Smooth muscle cell (in vitro differentiated cells): ENCODE measurements at regions not wholly inside any gene's neighbourhood (a gene's known extent, or its start where the extent isn't known, plus 50 kb on each side); places are given as distances from the start of the nearest gene placed in this dataset.

Source experiments
- DNase-seq: peaks from one replicate; lab custom pipeline; 2025; ENCODE audit not compliant: unreplicated experiment; lab: John Stamatoyannopoulos, UW
- H2AFZ ChIP-seq: fragments of 200-600 bp; sonication (generic); 2 replicates; pipeline ENCODE4 v1.6.0; 2016; ENCODE audit warnings: antibody characterized with exemption, low read depth, mild to moderate bottlenecking
- H3F3A ChIP-seq: fragments of 200-600 bp; sonication (generic); 2 replicates; pipeline ENCODE4 v1.6.0; 2017; ENCODE audit warnings: antibody characterized with exemption, low read depth
- H3K27ac ChIP-seq: fragments of 200-600 bp; sonication (generic); 2 replicates; pipeline ENCODE4 v1.5.1; 2016; ENCODE audit warnings: low read depth, mild to moderate bottlenecking
- H3K27me3 ChIP-seq: fragments of 200-600 bp; sonication (generic); 2 replicates; pipeline ENCODE4 v1.6.1; 2016; ENCODE audit warnings: low read depth, mild to moderate bottlenecking
- H3K36me3 ChIP-seq: fragments of 200-600 bp; sonication (generic); 2 replicates; pipeline ENCODE4 v1.5.1; 2016; ENCODE audit warnings: low read depth
- H3K4me1 ChIP-seq: fragments of 200-600 bp; sonication (generic); 2 replicates; pipeline ENCODE4 v1.5.1; 2016; ENCODE audit warnings: low read depth
- H3K4me2 ChIP-seq: fragments of 200-600 bp; sonication (generic); 2 replicates; pipeline ENCODE4 v1.6.0; 2016; ENCODE audit warnings: mild to moderate bottlenecking
- H3K4me3 ChIP-seq: fragments of 200-600 bp; sonication (generic); 2 replicates; pipeline ENCODE4 v1.5.1; 2016; ENCODE audit warnings: mild to moderate bottlenecking
- H3K79me2 ChIP-seq: fragments of 200-600 bp; sonication (generic); 2 replicates; pipeline ENCODE4 v1.6.0; 2016; ENCODE audit warnings: low read depth, mild to moderate bottlenecking
- H3K9ac ChIP-seq: fragments of 200-600 bp; sonication (generic); 2 replicates; pipeline ENCODE4 v1.6.0; 2016; ENCODE audit warnings: low read depth
- H3K9me3 ChIP-seq: fragments of 200-600 bp; sonication (generic); replicated peaks from 2 replicates; pipeline ENCODE4 v1.5.1; 2016; ENCODE audit warnings: low read depth
- H4K20me1 ChIP-seq: fragments of 200-600 bp; sonication (generic); 2 replicates; pipeline ENCODE4 v1.6.0; 2016; ENCODE audit warnings: low read depth
- WGBS: methylation state at CpG from one replicate; pipeline ENCODE4 v1.1.7; 2016; ENCODE audit warnings: low lambda C conversion rate; 5-methylcytosine and 5-hydroxymethylcytosine counted together
- TF ChIP-seq, protein P1 (sequence below): fragments of 200-600 bp; sonication (generic); IDR thresholded peaks from 2 replicates; pipeline ENCODE4 v1.5.1; 2017; ENCODE audit warnings: borderline replicate concordance, mild to moderate bottlenecking, antibody characterized with exemption; ENCODE audit not compliant: insufficient read depth, poor library complexity, severe bottlenecking

DNA sequence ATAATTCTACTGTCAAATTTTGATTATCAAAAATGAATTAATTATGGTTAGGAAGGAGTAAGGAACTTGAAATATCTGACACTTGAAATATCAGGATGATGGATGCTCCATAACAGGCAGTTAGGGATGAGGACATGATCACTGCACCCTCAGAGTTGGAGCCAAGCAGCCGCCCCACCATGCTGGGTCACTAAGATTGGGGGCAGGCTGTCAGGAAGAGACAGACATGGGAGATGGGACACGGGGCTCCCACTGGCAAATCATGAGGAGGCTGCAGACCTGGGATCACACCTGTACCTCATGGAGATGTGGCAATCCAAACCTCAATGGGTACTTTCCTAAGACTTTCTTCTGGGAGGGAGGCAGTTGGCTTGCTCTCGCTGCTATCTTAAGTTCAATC is 982.0 kb upstream of the ZEB2 start:
- DNase-seq = no peak
- Histone ChIP-seq H3K9me3 (no peaks in the 10 kb centered on the region), H3K27ac (no peak overlapping the region), H3F3A (peaks cover 7% of the 10 kb centered on the region), H3K9ac (no peak overlapping the region), H3K4me3 (no peak overlapping the region), H3K4me2 (no peak overlapping the region), H4K20me1 (no peaks in the 10 kb centered on the region), H3K27me3 (no peaks in the 10 kb centered on the region), H2AFZ (no peak overlapping the region), H3K36me3 (no peaks in the 10 kb centered on the region), H3K4me1 (peaks cover 12% of the 10 kb centered on the region), H3K79me2 (no peaks in the 10 kb centered on the region)
- 95% methylated on average over 3 of the region's 3 CpGs for WGBS
- TF ChIP-seq, protein P1, sequence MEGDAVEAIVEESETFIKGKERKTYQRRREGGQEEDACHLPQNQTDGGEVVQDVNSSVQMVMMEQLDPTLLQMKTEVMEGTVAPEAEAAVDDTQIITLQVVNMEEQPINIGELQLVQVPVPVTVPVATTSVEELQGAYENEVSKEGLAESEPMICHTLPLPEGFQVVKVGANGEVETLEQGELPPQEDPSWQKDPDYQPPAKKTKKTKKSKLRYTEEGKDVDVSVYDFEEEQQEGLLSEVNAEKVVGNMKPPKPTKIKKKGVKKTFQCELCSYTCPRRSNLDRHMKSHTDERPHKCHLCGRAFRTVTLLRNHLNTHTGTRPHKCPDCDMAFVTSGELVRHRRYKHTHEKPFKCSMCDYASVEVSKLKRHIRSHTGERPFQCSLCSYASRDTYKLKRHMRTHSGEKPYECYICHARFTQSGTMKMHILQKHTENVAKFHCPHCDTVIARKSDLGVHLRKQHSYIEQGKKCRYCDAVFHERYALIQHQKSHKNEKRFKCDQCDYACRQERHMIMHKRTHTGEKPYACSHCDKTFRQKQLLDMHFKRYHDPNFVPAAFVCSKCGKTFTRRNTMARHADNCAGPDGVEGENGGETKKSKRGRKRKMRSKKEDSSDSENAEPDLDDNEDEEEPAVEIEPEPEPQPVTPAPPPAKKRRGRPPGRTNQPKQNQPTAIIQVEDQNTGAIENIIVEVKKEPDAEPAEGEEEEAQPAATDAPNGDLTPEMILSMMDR = no peak

DNA sequence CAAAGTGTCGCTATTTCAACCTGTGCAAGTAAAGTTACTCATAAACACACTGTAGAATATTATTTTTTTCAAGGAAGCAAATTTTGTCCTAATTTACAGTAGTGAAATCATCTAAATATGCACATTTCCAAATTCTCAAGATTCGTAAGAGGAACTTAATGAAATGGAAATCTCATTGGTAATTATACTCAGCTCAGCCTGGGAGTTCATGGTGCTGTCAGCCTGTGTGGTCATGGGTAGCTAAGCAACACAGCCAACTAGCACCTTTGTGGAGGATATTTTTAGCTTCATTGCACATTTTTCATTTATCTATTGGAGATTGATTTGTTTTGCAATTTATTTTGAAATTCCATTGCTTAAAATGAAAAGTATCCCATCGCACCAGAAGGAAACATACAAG is 975.7 kb upstream of the ZEB2 start:
- Histone ChIP-seq H3K36me3 (no peaks in the 10 kb centered on the region), H3K27me3 (no peaks in the 10 kb centered on the region), H3K9ac (no peak overlapping the region), H2AFZ (no peak overlapping the region), H3F3A (no peaks in the 10 kb centered on the region), H3K79me2 (no peaks in the 10 kb centered on the region), H3K9me3 (peaks cover 13% of the 10 kb centered on the region), H3K27ac (no peak overlapping the region), H3K4me1 (no peaks in the 10 kb centered on the region), H4K20me1 (no peaks in the 10 kb centered on the region), H3K4me2 (no peak overlapping the region), H3K4me3 (no peak overlapping the region)
- WGBS = 96% methylated on average over 3 of the region's 3 CpGs
- TF ChIP-seq, protein P1 = no peak
- DNase-seq = no peak

DNA sequence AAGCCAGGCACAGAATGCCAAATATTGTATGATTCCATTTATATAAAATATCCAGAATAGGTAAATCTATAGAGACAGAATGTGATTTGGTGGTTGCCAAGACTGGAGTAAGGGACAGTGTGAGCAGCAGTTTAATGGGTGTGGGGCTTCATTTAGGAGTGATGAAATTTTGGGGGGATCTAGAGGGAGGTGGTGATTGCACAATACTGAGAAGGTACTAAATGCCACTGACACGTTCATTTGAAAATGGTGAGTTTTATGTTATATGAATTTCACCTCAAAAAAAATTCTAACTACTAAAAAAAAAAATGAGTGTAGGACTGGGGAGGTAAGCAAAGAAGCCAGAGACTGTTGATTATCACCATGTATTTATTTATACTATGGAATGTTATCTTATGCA is 974.5 kb upstream of the ZEB2 start:
- Histone ChIP-seq H3K4me3 (no peak overlapping the region), H3F3A (no peaks in the 10 kb centered on the region), H3K9me3 (peaks cover 13% of the 10 kb centered on the region), H3K36me3 (no peaks in the 10 kb centered on the region), H3K4me2 (no peak overlapping the region), H4K20me1 (no peaks in the 10 kb centered on the region), H3K27ac (no peak overlapping the region), H3K9ac (no peak overlapping the region), H2AFZ (no peak overlapping the region), H3K79me2 (no peaks in the 10 kb centered on the region), H3K27me3 (no peaks in the 10 kb centered on the region), H3K4me1 (no peaks in the 10 kb centered on the region)
- WGBS = 91% methylated on average over 1 of the region's 1 CpG
- TF ChIP-seq, protein P1 = no peak
- no peak for DNase-seq

DNA sequence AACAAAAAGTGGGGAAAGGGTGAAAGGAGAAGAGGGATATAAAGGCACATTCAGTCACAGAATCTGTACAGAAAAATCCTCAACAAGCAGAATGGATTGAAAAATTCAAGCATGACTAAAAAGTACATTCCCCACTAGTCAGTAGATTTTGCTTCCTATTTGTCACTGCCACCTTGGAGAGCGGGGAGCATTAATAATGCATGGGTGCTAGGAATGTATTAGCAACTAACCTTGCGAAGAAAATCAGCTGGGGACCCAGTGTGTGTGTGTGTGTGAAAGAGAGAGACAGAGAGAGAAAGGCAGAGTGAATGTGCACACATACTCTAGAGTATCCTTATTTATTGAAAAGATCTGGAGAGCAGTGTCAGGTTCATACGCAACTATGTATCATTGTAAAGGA is 968.7 kb upstream of the ZEB2 start:
- Histone ChIP-seq H3K9ac (no peak overlapping the region), H3K4me3 (no peak overlapping the region), H3K4me1 (no peaks in the 10 kb centered on the region), H3K36me3 (no peaks in the 10 kb centered on the region), H2AFZ (no peak overlapping the region), H3K9me3 (peaks cover 8% of the 10 kb centered on the region), H3K79me2 (no peaks in the 10 kb centered on the region), H3K27ac (no peak overlapping the region), H3K27me3 (no peaks in the 10 kb centered on the region), H3F3A (no peaks in the 10 kb centered on the region), H3K4me2 (no peak overlapping the region), H4K20me1 (no peaks in the 10 kb centered on the region)
- WGBS = 97% methylated on average over 3 of the region's 3 CpGs
- DNase-seq = no peak
- TF ChIP-seq, protein P1 = no peak
